GM06990 (cell line): ENCODE measurements at regions not wholly inside any gene's neighbourhood (a gene's known extent, or its start where the extent isn't known, plus 50 kb on each side); places are given as distances from the start of the nearest gene placed in this dataset.

ENCODE experiments used
- DNase-seq: peaks from one replicate; pipeline ENCODE4 v3.0.0-alpha.2; 2011; ENCODE audit not compliant: insufficient read length; ENCODE audit errors: extremely low read depth
- H3K27me3 ChIP-seq: replicated peaks from 2 replicates; pipeline ENCODE4 v1.6.0; 2011; ENCODE audit warnings: low read length; ENCODE audit not compliant: control insufficient read depth, insufficient read depth
- H3K36me3 ChIP-seq: 2 replicates; pipeline ENCODE4 v1.5.1; 2011; ENCODE audit warnings: low read length; ENCODE audit not compliant: control insufficient read depth, insufficient read depth
- H3K4me3 ChIP-seq: replicated peaks from 2 replicates; pipeline ENCODE4 v1.5.1; 2011; ENCODE audit warnings: low read depth, mild to moderate bottlenecking, control low read depth, low read length
- CTCF ChIP-seq: IDR thresholded peaks from 2 replicates; pipeline ENCODE4 v1.5.1; 2011; ENCODE audit warnings: low read length, control low read depth, mild to moderate bottlenecking, inconsistent platforms; ENCODE audit not compliant: insufficient read depth, poor library complexity, severe bottlenecking

- no peak for TF ChIP-seq CTCF
- DNase-seq = no peak
- Histone ChIP-seq H3K27me3 (no peaks in the 10 kb centered on the region; the same call in 1 of the 2 replicates), H3K36me3 (no peaks in the 10 kb centered on the region), H3K4me3 (no peak overlapping the region)
These were observed 137.8 kb upstream of the COPS8 start for GRCh38 chr2:236947896-236948295.

- DNase-seq = no peak
- H3K36me3 ChIP-seq = no peaks in the 10 kb centered on the region
These were observed 136.4 kb upstream of the COPS8 start for GRCh38 chr2:236949089-236949905.

GRCh38 chr2:236951830-236952475 lies 133.7 kb upstream of the COPS8 start:
- Histone ChIP-seq H3K36me3 (no peaks in the 10 kb centered on the region), H3K4me3 (no peak overlapping the region), H3K27me3 (peaks cover under 1% of the 10 kb centered on the region; the same call in 1 of the 2 replicates)
- no peak for TF ChIP-seq CTCF
- no peak for DNase-seq

More at GRCh38 chr2:236949089-236949905, 136.4 kb upstream of the COPS8 start:
- no peak for TF ChIP-seq CTCF
- Histone ChIP-seq H3K4me3 (no peak overlapping the region), H3K27me3 (no peaks in the 10 kb centered on the region; the same call in 1 of the 2 replicates)

GRCh38 chr2:236954641-236955040 lies 131.0 kb upstream of the COPS8 start:
- no peak for DNase-seq
- no peak for TF ChIP-seq CTCF
- H3K36me3 ChIP-seq = no peaks in the 10 kb centered on the region
- no peak overlapping the region for H3K4me3 ChIP-seq
- peaks cover 2% of the 10 kb centered on the region; the same call in 1 of the 2 replicates for H3K27me3 ChIP-seq

GRCh38 chr2:236955521-236956030 lies 130.1 kb upstream of the COPS8 start:
- TF ChIP-seq CTCF = no peak
- no peak for DNase-seq

More at GRCh38 chr2:236955521-236956030, 130.1 kb upstream of the COPS8 start:
- no peak overlapping the region for H3K4me3 ChIP-seq
- no peaks in the 10 kb centered on the region for H3K36me3 ChIP-seq
- H3K27me3 ChIP-seq = peaks cover 2% of the 10 kb centered on the region; the same call in 1 of the 2 replicates
